CD1c-positive myeloid dendritic cell (primary cell): ENCODE measurements at regions not wholly inside any gene's neighbourhood (a gene's known extent, or its start where the extent isn't known, plus 50 kb on each side); places are given as distances from the start of the nearest gene placed in this dataset.
A peak's percentile ranks its signal among the peaks of the same experiment; 100 is the strongest.

Source experiments
- DNase-seq: peaks from one replicate; pipeline ENCODE4 v3.0.0-alpha.2; 2016; ENCODE audit errors: extremely low spot score

DNA sequence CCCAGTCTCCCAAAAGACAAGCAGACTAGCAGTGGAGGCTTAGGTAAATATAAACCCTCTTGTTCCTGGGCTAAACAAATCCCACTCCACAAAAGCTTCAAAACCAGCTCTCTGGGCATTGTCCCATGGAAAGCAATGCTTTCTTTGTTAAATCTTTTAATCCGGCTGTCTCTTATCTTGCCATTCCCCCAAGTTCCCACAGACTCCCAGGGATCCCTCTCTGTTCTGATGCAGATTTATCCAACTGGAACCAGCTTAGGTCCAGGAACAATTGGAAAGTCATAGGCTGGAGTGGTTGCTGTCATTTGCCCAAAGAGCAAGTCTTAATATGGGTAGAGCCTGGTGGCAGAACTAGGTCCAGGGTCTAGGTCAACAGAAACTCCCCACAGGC lies 110.1 kb upstream of the ATP1A1 start:
- no peak for DNase-seq

DNA sequence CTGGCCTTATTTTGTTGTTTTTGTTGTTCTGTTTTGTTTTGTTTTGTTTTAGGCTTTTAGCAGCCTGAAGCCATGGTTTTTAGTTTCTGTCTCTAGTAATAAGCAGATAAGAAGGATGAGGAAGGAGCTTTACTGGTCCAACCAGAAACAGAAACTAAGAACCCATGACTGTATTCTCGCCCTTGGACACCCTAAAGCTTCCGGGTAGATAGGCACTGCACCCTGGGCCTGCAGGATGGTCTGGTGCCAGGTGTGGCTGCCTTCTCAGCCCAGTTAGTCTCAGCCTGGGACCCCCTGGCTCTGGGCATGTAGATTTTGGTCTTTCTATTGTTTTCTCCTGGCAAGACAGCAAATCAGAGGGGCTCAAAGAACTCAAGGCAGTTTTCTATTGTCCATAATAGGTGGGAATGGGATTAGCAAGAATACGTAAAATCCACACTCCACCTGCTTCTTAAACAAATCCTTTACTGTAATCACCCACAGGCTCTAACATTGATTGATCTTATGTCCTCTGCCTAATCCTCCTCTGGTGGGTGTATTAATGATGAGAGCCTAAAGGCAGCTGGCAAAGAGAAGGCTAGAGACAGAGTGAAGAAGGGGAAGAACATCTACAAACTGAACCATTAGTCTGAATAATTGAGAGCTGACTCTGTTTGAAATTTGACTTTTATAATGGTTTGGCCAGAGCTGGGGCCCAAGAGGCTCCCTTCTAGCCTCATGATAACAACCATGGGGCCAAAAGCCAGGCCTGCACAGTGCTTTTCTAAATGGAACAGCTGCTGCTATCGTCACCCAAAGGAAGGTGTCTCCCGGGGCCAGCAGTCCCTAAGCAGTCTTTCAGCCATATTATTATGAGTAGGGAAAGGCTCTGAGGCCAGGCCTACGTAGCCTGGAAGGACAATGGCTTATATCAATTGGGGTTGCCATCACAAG lies 106.8 kb upstream of the ATP1A1 start:
- no peak for DNase-seq

DNA sequence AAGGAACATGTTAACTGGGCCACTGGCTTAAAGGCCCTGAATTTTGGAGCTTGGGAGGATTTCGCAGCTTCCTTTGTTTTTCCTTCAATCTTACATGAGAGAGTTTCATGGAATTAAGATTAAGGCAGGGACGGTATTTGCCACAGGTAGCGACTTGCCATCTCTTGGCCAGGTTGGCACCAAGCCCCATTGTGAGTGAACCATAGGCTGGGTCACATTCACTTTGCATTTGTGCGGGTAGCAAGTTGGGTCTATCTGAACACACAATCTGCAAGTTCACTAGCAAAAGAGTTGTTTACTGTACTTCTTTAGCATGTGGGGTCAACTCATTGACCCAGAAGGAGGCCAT lies 106.2 kb upstream of the ATP1A1 start:
- DNase-seq: no peak

- DNase-seq: peak; percentile 40
Measured at GRCh38 chr1:116268211-116268610, 104.8 kb upstream of the ATP1A1 start.

DNA sequence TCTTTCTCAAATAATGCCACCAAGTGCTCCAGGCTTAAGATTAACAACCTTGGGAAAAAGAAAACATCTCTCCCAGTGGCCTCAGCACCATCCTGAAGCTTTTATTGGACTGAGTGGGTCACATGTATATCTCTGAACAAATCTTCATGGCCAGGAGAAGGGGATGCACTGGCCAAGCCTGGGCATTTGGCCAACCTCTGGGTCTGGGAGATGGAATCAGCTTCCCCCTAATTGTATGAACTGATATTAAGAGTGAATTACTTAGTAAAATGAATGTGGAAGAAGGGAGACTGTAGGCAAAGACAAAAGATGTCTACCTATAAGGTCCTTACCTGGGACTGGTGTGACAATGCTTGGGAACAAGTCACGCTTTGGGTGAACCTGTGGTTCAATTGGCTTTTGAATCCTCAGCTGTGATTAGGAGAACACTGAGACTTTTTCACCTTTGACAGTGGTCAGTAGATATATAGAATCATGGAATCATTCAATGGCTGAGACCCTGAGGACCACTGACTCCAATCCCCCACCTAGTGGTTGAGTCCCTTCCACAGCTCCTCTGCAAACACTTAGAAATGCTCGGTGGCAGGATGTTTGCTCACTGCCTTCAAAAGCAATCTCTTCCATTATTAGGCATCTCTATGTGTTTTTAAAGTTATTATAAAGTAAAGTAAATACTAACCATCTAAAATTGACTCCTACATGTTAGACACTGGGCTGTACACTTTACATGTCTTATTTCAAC lies 102.6 kb upstream of the ATP1A1 start:
- no peak for DNase-seq

DNA sequence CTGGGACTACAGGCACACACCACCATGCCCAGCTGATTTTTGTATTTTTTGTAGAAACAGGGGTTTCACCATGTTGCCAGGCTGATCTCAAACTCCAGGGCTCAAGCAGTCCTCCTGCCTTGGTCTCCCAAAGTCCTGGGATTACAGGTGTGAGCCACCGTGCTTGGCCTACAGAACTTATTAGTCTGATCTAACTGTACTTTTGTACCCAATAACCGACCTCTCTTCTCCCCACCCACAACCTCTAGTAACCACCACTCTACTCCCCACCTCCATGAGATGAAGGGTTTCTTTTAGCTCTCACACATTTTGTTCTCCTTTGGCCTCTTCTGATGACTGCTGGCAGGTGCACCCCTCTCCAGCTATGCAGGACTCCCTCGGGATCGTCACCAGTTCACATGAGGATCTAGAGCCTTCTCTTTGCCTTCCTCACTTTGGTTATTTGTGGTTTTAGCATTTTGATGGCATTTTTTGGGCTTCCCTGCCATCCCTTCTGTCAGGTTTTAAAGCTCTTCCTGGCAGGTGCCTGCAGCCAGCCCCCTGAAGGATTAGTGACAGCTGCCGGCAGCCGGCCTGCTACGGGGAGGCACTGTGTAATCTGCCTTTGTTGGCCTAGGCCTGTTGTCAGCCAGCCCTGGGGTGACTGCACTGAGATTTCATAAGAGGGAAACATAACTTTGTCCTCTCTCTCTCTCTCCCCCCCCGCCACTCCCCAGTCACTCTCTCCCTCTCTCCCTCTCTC lies 99.8 kb upstream of the ATP1A1 start:
- no peak for DNase-seq

GRCh38 chr1:116276532-116276931 lies 96.5 kb upstream of the ATP1A1 start:
- no peak for DNase-seq

GRCh38 chr1:116277840-116278540 lies 95.1 kb upstream of the ATP1A1 start:
- DNase-seq: no peak

DNA sequence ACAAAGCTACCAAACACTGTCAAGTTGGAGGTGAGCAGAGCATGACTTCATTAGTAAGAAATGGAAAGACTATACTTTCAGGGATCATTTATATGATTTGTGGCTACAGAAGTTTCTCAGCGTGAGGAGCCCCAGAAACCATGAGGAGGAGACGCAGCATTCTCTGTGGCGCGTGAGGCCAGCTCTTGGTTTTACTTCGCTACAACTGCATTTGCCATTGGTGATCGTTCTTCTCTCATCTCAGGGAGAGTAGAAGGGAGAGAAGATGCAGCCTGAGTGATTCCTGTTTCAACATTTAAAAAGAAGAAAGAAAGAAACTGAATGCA lies 94.5 kb upstream of the ATP1A1 start:
- no peak for DNase-seq

GRCh38 chr1:116279715-116280114 lies 93.3 kb upstream of the ATP1A1 start:
- no peak for DNase-seq

GRCh38 chr1:116284819-116285390 lies 88.1 kb upstream of the ATP1A1 start:
- no peak for DNase-seq

- DNase-seq: no peak
Measured at GRCh38 chr1:116286541-116286971, 86.5 kb upstream of the ATP1A1 start.

DNA sequence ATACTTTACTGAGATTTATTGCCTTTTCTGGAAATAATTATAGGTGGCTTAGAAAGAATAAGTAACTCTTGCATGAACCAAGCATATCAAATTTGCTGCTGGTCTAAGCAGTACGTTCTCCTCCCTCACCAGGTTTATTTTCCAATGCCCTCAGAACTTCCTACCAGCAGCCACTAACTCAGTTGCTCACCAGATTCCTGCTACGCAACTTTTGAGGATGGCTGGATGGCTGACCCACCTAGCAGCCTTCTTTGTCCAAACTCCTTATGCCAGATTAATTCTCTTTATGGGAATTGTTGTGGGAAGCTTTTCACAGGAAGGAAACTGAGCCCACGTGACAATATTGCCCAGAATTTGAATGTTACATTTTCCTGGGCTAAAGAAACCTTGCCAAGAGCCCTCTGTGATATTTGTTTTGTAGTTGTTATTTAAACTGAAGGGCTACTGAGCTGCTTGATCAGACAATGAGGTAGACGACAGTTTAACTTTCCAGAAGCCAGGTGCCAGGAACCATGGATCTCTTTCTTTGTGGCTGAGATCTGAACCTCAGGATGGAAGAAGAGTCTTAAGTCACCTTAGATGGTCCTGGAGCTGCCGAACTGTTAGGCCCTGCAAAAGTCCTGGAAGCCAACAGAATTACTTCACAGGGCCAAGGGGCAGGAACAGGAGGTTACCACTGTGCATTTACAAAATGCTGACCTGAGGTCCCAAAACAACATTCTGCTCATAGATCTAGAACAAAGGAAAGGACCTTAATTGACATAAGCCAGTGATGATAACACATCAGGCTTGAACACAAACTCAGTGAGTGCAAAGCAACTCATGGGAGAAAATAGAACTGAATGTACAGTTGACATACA lies 85.5 kb upstream of the ATP1A1 start:
- DNase-seq: no peak

DNA sequence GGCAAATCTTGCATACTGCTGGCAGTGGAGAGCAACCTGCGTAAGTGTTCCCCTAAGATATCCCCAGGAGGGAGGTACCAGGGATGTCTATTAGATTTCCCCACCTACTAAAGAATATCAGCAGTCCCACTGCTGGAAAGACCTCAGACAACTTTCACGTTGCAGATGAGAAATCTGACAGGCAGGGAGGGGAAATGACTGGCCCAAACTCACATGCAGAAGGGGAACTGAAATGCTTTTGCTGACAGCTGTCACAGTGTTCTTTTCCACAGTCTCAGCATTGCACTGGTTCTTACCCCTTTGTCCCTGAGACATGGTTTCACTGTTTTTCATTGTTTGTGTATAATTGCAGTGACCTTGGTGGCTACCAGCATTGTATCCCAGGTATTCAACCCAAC lies 84.8 kb upstream of the ATP1A1 start:
- peak; percentile 43 for DNase-seq

DNA sequence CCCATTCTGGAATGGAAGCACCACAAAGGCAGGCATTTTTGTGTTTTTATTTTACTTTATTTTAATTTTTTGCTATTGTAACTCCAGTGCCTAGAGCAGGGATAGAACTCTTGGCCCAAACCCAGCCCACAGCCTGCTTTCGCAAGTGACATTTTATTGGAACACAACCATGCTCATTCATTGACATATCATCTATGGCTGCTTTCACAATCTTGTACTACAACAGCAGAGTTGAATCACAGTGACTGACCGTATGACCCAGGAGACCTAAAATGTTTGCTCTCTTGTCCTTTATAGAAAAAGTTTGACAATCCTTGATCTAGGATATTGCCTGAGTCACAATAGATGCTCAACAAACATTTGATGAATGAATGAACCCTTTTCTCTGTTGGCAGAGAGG lies 83.9 kb upstream of the ATP1A1 start:
- DNase-seq: no peak

DNA sequence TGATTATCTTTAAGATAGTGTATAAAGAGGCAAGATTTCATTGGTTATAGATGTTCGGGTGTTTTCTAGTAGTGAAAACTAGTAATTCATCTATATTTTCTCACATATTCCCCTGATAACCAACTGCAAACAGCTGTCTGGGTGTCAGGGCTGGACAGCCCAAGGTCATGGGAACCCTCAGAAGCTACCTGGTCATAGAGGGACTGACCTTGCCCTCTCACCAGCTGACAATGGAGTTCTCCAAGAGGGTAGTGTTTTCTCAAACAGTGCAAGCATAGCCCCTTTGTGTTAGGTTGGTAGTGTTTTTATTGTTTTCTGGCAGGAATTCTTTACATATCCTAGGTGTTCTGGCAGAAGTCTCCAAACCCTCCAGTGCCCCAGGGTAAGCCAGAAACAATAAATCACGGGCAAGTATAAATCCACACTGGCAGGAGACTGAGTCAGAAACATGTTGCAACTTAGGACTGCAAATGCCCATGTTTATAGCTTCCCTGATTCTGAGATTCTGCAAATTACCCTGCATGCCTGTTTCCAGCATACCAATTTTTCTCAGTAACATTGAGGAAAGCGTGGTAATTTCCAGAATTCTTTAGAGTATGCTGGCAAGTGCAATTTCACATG lies 82.8 kb upstream of the ATP1A1 start:
- no peak for DNase-seq

DNA sequence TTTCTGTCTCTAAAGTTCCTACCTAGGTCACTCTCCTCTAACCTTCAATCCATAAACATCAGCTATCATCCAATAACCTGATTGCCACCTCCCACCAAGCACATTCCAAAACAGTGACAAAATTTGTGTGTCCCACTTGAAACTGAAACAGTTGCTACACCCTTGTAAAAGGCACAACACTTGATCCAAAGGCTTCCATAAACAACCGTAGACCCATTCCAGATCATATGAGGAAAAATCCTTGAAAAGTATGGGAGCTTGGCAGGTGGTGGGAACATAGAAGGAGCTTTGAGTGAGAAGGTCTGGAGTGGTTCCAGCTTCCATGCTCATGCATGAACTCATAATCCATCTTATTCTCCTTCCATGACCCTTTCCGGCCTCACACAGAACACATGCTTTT lies 82.0 kb upstream of the ATP1A1 start:
- DNase-seq: no peak

DNA sequence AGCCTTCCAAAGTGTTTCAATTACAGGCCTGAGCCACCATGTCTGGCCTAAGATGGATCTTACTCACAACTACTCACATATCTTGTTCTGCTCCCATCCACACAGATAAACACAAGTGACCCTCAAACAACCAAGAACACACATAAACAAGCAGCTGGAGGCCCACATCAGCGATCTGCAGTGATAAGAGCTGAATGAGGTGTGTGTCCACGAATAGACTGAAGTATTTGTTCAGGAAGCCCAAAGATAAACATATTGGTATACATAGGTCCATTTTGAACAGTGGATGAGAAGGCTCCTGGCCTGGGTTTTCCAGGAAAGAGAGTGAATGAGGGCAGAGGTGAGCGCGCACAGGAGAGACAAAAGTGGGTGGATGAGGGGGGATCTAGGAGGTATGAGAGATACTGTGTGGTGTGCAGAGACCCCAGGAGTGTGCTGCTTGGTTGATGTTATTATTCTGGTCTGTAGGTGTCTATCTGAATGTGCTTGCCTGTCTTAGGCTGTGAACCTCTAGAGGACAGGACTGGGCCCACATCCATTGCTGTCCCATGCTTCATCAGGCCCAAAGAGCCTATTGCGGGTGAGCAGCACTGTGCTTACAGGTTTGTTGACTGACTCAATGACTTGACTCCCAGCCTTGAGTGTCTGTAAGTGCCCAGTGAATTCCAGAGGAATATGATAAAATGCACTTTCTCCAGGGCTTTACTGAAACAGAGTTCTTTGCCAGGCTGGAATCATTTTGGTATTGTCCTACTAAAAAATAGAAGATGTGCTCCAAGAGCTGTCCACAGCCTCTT lies 79.9 kb upstream of the ATP1A1 start:
- DNase-seq: no peak

GRCh38 chr1:116297495-116298212 lies 75.4 kb upstream of the ATP1A1 start:
- no peak for DNase-seq
